Smooth muscle cell (in vitro differentiated cells): ENCODE measurements at regions not wholly inside any gene's neighbourhood (a gene's known extent, or its start where the extent isn't known, plus 50 kb on each side); places are given as distances from the start of the nearest gene placed in this dataset.

Experiments
- DNase-seq: peaks from one replicate; lab custom pipeline; 2025; ENCODE audit not compliant: unreplicated experiment; lab: John Stamatoyannopoulos, UW
- H2AFZ ChIP-seq: fragments of 200-600 bp; sonication (generic); 2 replicates; pipeline ENCODE4 v1.6.0; 2016; ENCODE audit warnings: antibody characterized with exemption, low read depth, mild to moderate bottlenecking
- H3F3A ChIP-seq: fragments of 200-600 bp; sonication (generic); 2 replicates; pipeline ENCODE4 v1.6.0; 2017; ENCODE audit warnings: antibody characterized with exemption, low read depth
- H3K27ac ChIP-seq: fragments of 200-600 bp; sonication (generic); 2 replicates; pipeline ENCODE4 v1.5.1; 2016; ENCODE audit warnings: low read depth, mild to moderate bottlenecking
- H3K27me3 ChIP-seq: fragments of 200-600 bp; sonication (generic); 2 replicates; pipeline ENCODE4 v1.6.1; 2016; ENCODE audit warnings: low read depth, mild to moderate bottlenecking
- H3K36me3 ChIP-seq: fragments of 200-600 bp; sonication (generic); 2 replicates; pipeline ENCODE4 v1.5.1; 2016; ENCODE audit warnings: low read depth
- H3K4me1 ChIP-seq: fragments of 200-600 bp; sonication (generic); 2 replicates; pipeline ENCODE4 v1.5.1; 2016; ENCODE audit warnings: low read depth
- H3K4me2 ChIP-seq: fragments of 200-600 bp; sonication (generic); 2 replicates; pipeline ENCODE4 v1.6.0; 2016; ENCODE audit warnings: mild to moderate bottlenecking
- H3K4me3 ChIP-seq: fragments of 200-600 bp; sonication (generic); 2 replicates; pipeline ENCODE4 v1.5.1; 2016; ENCODE audit warnings: mild to moderate bottlenecking
- H3K79me2 ChIP-seq: fragments of 200-600 bp; sonication (generic); 2 replicates; pipeline ENCODE4 v1.6.0; 2016; ENCODE audit warnings: low read depth, mild to moderate bottlenecking
- H3K9ac ChIP-seq: fragments of 200-600 bp; sonication (generic); 2 replicates; pipeline ENCODE4 v1.6.0; 2016; ENCODE audit warnings: low read depth
- H3K9me3 ChIP-seq: fragments of 200-600 bp; sonication (generic); replicated peaks from 2 replicates; pipeline ENCODE4 v1.5.1; 2016; ENCODE audit warnings: low read depth
- H4K20me1 ChIP-seq: fragments of 200-600 bp; sonication (generic); 2 replicates; pipeline ENCODE4 v1.6.0; 2016; ENCODE audit warnings: low read depth
- CTCF ChIP-seq: fragments of 200-600 bp; sonication (generic); IDR thresholded peaks from 2 replicates; pipeline ENCODE4 v1.5.1; 2017; ENCODE audit warnings: borderline replicate concordance, mild to moderate bottlenecking, antibody characterized with exemption; ENCODE audit not compliant: insufficient read depth, poor library complexity, severe bottlenecking
- WGBS: methylation state at CpG from one replicate; pipeline ENCODE4 v1.1.7; 2016; ENCODE audit warnings: low lambda C conversion rate; 5-methylcytosine and 5-hydroxymethylcytosine counted together

GRCh38 chr1:188444526-188444925 lies 1615.8 kb downstream of the PLA2G4A start:
- Histone ChIP-seq H3K79me2 (no peaks in the 10 kb centered on the region), H3K4me1 (no peaks in the 10 kb centered on the region), H3K9me3 (no peaks in the 10 kb centered on the region), H3K27me3 (no peaks in the 10 kb centered on the region), H4K20me1 (no peaks in the 10 kb centered on the region), H2AFZ (no peak overlapping the region), H3K4me3 (no peak overlapping the region), H3K27ac (no peak overlapping the region), H3F3A (no peaks in the 10 kb centered on the region), H3K4me2 (no peak overlapping the region), H3K36me3 (no peaks in the 10 kb centered on the region), H3K9ac (no peak overlapping the region)
- no peak for DNase-seq
- WGBS = 75% methylated on average over 3 of the region's 3 CpGs
- TF ChIP-seq CTCF = no peak

- Histone ChIP-seq H3K4me1 (no peaks in the 10 kb centered on the region), H3K27me3 (no peaks in the 10 kb centered on the region), H3K36me3 (no peaks in the 10 kb centered on the region), H3K79me2 (no peaks in the 10 kb centered on the region), H3K27ac (no peak overlapping the region), H3K9ac (no peak overlapping the region), H4K20me1 (no peaks in the 10 kb centered on the region), H3K4me2 (no peak overlapping the region), H3K4me3 (no peak overlapping the region), H2AFZ (no peak overlapping the region), H3F3A (no peaks in the 10 kb centered on the region), H3K9me3 (no peaks in the 10 kb centered on the region)
- DNase-seq = no peak
- TF ChIP-seq CTCF = no peak
Observed at GRCh38 chr1:188462837-188463236, 1634.1 kb downstream of the PLA2G4A start.

- no peak overlapping the region for H3K4me3 ChIP-seq
- no peaks in the 10 kb centered on the region for H3K79me2 ChIP-seq
- H3K4me2 ChIP-seq = no peak overlapping the region
- H3K9me3 ChIP-seq = no peaks in the 10 kb centered on the region
- 82% methylated on average over 2 of the region's 2 CpGs for WGBS
- H3K27ac ChIP-seq = no peak overlapping the region
- no peak overlapping the region for H3K9ac ChIP-seq
- DNase-seq = no peak
- H3K36me3 ChIP-seq = no peaks in the 10 kb centered on the region
- no peaks in the 10 kb centered on the region for H3F3A ChIP-seq
- no peaks in the 10 kb centered on the region for H3K4me1 ChIP-seq
- TF ChIP-seq CTCF = no peak
- no peaks in the 10 kb centered on the region for H3K27me3 ChIP-seq
- no peaks in the 10 kb centered on the region for H4K20me1 ChIP-seq
- no peak overlapping the region for H2AFZ ChIP-seq
Observed at GRCh38 chr1:188463919-188464318, 1635.2 kb downstream of the PLA2G4A start.

- WGBS = 47% methylated on average over 4 of the region's 4 CpGs
- Histone ChIP-seq H3K4me1 (no peaks in the 10 kb centered on the region), H3K9ac (no peak overlapping the region), H3K27ac (no peak overlapping the region), H3K9me3 (no peaks in the 10 kb centered on the region), H2AFZ (no peak overlapping the region), H3F3A (no peaks in the 10 kb centered on the region), H4K20me1 (no peaks in the 10 kb centered on the region), H3K27me3 (no peaks in the 10 kb centered on the region), H3K36me3 (no peaks in the 10 kb centered on the region), H3K4me3 (no peak overlapping the region), H3K79me2 (no peaks in the 10 kb centered on the region), H3K4me2 (no peak overlapping the region)
- no peak for DNase-seq
- TF ChIP-seq CTCF = no peak
Observed at GRCh38 chr1:188466539-188466938, 1637.8 kb downstream of the PLA2G4A start.
